B cell (primary cell): ENCODE measurements at regions not wholly inside any gene's neighbourhood (a gene's known extent, or its start where the extent isn't known, plus 50 kb on each side); places are given as distances from the start of the nearest gene placed in this dataset.

ENCODE experiments used
- ATAC-seq: fragments of 200-7000 bp; cut with Tn5 transposase; one replicate; pipeline ENCODE4 v1.10.0; 2021; ENCODE audit warnings: low read depth, mild to moderate bottlenecking, moderate number of reproducible peaks, moderate library complexity
- CTCF ChIA-PET: fragments of 350-600 bp; sonication (Branson Sonifier 250); formaldehyde crosslinking; loops from one replicate; lab custom pipeline; 2021; ENCODE audit warnings: antibody characterized with exemption, inconsistent platforms; lab: Charles Lee
- POLR2A ChIA-PET: fragments of 350-600 bp; sonication (Branson Sonifier 250); formaldehyde crosslinking; loops from one replicate; lab custom pipeline; 2021; ENCODE audit warnings: antibody characterized with exemption; lab: Charles Lee
- DNase-seq: peaks from one replicate; pipeline ENCODE4 v3.0.0; 2013
- H2AFZ ChIP-seq: 2 replicates; pipeline ENCODE4 v1.6.1; 2012; ENCODE audit warnings: mild to moderate bottlenecking, low read depth, low read length; ENCODE audit not compliant: insufficient read depth, poor library complexity, severe bottlenecking
- H3K27ac ChIP-seq, 2 donors: 1 replicate in 1 of 2; 2 replicates in 1 of 2; pipeline ENCODE4 v1.5.1; 2012 to 2013; ENCODE audit warnings: low read length in 2 of 2, mild to moderate bottlenecking in 2 of 2, moderate library complexity in 1 of 2
- H3K27me3 ChIP-seq, 4 experiments: fragments of 200-600 bp in 1 of 4; sonication (generic) in 1 of 4; replicated peaks in 1 of 4; 1 replicate in 2 of 4; 2 replicates in 2 of 4; pipeline versions ENCODE4 v1.6.1 to v1.7.0; 2013 to 2016; ENCODE audit warnings: low read length in 3 of 4, mild to moderate bottlenecking in 2 of 4, mixed read lengths in 1 of 4, moderate library complexity in 1 of 4; ENCODE audit not compliant: insufficient read depth in 4 of 4, control insufficient read depth in 3 of 4; ENCODE audit errors: control extremely low read depth in 1 of 4
- H3K36me3 ChIP-seq, 2 experiments: replicated peaks in 1 of 2; 1 replicate in 1 of 2; 2 replicates in 1 of 2; pipeline versions ENCODE4 v1.6.1 to v1.7.1; 2013; ENCODE audit warnings: low read length in 1 of 2; ENCODE audit not compliant: insufficient read depth in 2 of 2, control insufficient read depth in 1 of 2; ENCODE audit errors: control extremely low read depth in 1 of 2, extremely low read depth in 1 of 2
- H3K4me1 ChIP-seq, 2 donors: fragments of 200-600 bp in 1 of 2; sonication (generic) in 1 of 2; 1 replicate in 1 of 2; 2 replicates in 1 of 2; pipeline versions ENCODE4 v1.5.1 to v1.6.1; 2013 to 2017; ENCODE audit warnings: low read length in 2 of 2; ENCODE audit not compliant: control insufficient read depth in 2 of 2, insufficient read depth in 2 of 2
- H3K4me2 ChIP-seq: replicated peaks from 2 replicates; pipeline ENCODE3; 2012; ENCODE audit warnings: mild to moderate bottlenecking, low read depth, low read length; ENCODE audit not compliant: poor library complexity, severe bottlenecking
- H3K4me3 ChIP-seq, 5 experiments: fragments of 200-600 bp in 1 of 5; sonication (generic) in 1 of 5; 1 replicate in 3 of 5; 2 replicates in 2 of 5; pipeline versions ENCODE4 v1.5.1 to v1.7.0; 2011 to 2016; ENCODE audit warnings: low read length in 4 of 5, mild to moderate bottlenecking in 4 of 5, low read depth in 2 of 5, control low read depth in 1 of 5, moderate library complexity in 1 of 5; ENCODE audit not compliant: insufficient read depth in 1 of 5; ENCODE audit errors: control extremely low read depth in 1 of 5, extremely low read depth in 1 of 5
- H3K79me2 ChIP-seq: fragments of 200-600 bp; sonication (generic); one replicate; pipeline ENCODE4 v1.6.0; 2016; ENCODE audit warnings: low read length; ENCODE audit not compliant: control insufficient read depth, insufficient read depth
- H3K9ac ChIP-seq: fragments of 200-600 bp; sonication (generic); 2 replicates; pipeline ENCODE4 v1.6.1; 2017; ENCODE audit warnings: mild to moderate bottlenecking, low read length, moderate library complexity
- H3K9me3 ChIP-seq, 3 donors: one replicate each; pipeline versions ENCODE4 v1.6.1 to v1.7.1; 2013; ENCODE audit warnings: low read length in 2 of 3; ENCODE audit not compliant: control insufficient read depth in 2 of 3, insufficient read depth in 1 of 3; ENCODE audit errors: control extremely low read depth in 1 of 3
- H4K20me1 ChIP-seq: 2 replicates; pipeline ENCODE4 v1.6.0; 2012; ENCODE audit warnings: mild to moderate bottlenecking, low read length; ENCODE audit not compliant: insufficient read depth, control insufficient read depth, poor library complexity, severe bottlenecking
- H3K27ac Mint-ChIP-seq: one replicate; pipeline ENCODE4 v1.8.0; 2021; ENCODE audit warnings: mixed read lengths
- H3K27me3 Mint-ChIP-seq: one replicate; pipeline ENCODE4 v1.8.0; 2021; ENCODE audit warnings: mixed read lengths
- H3K4me1 Mint-ChIP-seq: one replicate; pipeline ENCODE4 v1.8.0; 2021; ENCODE audit warnings: mixed read lengths
- H3K4me3 Mint-ChIP-seq: one replicate; pipeline ENCODE4 v1.8.0; 2021; ENCODE audit warnings: mixed read lengths
- H3K9me3 Mint-ChIP-seq: one replicate; pipeline ENCODE4 v1.8.0; 2022; ENCODE audit warnings: mixed read lengths; ENCODE audit not compliant: insufficient read depth
- CTCF ChIP-seq: fragments of 200-600 bp; IDR thresholded peaks from one replicate; pipeline ENCODE4 v1.8.0; 2022; ENCODE audit warnings: antibody characterized with exemption, mild to moderate bottlenecking
- EZH2 ChIP-seq: IDR thresholded peaks from 2 replicates; pipeline ENCODE4 v1.6.1; 2012; ENCODE audit warnings: borderline replicate concordance, low read depth, mild to moderate bottlenecking, moderate library complexity, low read length; ENCODE audit not compliant: insufficient read depth, poor library complexity, severe bottlenecking
- WGBS: methylation state at CpG from one replicate; pipeline ENCODE4 v1.1.5; 2013; ENCODE audit warnings: missing lambda C conversion rate; ENCODE audit not compliant: insufficient coverage; 5-methylcytosine and 5-hydroxymethylcytosine counted together
- intact Hi-C: fragments of 100-400 bp; cut with micrococcal nuclease; formaldehyde crosslinking; loops from one replicate; pipeline ENCODE4 v1.10.0; 2022

GRCh38 chr6:71028236-71028876 lies 71.5 kb upstream of the B3GAT2 start:
- Histone ChIP-seq H3K4me1 (no peaks in the 10 kb centered on the region), H3K79me2 (no peaks in the 10 kb centered on the region), H3K4me2 (no peak overlapping the region), H4K20me1 (no peaks in the 10 kb centered on the region), H3K27me3 (peaks cover 0 to 2% (median 0%) of the 10 kb centered on the region in 4 experiments), H3K9ac (no peak overlapping the region), H3K4me3 (no peak overlapping the region), H2AFZ (no peak overlapping the region), H3K9me3 (no peaks in the 10 kb centered on the region), H3K27ac (no peak overlapping the region), H3K36me3 (no peaks in the 10 kb centered on the region)
- DNase-seq, result no peak
- CTCF ChIA-PET, result interaction anchor here (1.2 kb wide), 1 partner anchor 321 kb away, joined by 3 read pairs; no protein-coding TSS in a partner anchor
- peaks cover 15% of the 10 kb centered on the region for H3K27me3 Mint-ChIP-seq
- 76% methylated on average over 6 of the region's 7 CpGs for WGBS
- no peak for TF ChIP-seq CTCF
- TF ChIP-seq EZH2, result no peak
- no peak for ATAC-seq
- no peaks in the 10 kb centered on the region for H3K9me3 Mint-ChIP-seq
- intact Hi-C loops, result no loop called here
- POLR2A ChIA-PET, result no interaction called here
- H3K4me1 Mint-ChIP-seq, result no peaks in the 10 kb centered on the region
- H3K4me3 Mint-ChIP-seq, result no peak overlapping the region
- H3K27ac Mint-ChIP-seq, result no peak overlapping the region

DNA sequence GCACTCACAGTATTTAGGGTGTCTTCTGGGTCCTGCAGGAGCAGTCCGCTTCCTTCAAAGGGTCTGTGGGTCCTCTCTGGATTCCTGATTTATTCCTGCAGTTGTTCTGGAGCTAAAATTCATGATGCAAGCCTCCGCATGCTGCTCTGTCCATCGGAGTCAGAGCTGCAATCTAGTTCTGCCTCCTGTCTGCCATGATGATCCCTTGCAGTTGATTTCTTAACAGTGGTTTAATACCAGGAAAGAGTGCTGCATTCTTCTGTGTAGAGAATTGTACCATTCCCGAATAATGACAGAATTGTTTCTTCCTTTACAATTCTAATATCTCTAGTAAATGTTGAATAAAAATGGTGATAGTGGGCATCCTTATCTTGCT lies 72.0 kb upstream of the B3GAT2 start:
- Histone ChIP-seq H3K9ac (no peak overlapping the region), H3K4me3 (no peak overlapping the region), H3K79me2 (no peaks in the 10 kb centered on the region), H2AFZ (no peak overlapping the region), H3K4me2 (no peak overlapping the region), H3K4me1 (no peaks in the 10 kb centered on the region), H3K36me3 (no peaks in the 10 kb centered on the region), H3K27ac (no peak overlapping the region), H4K20me1 (no peaks in the 10 kb centered on the region), H3K27me3 (peaks cover 0 to 2% (median 0%) of the 10 kb centered on the region in 4 experiments), H3K9me3 (no peaks in the 10 kb centered on the region)
- DNase-seq, result no peak
- H3K27me3 Mint-ChIP-seq, result peaks cover 19% of the 10 kb centered on the region
- H3K4me1 Mint-ChIP-seq, result no peaks in the 10 kb centered on the region
- 96% methylated on average over 2 of the region's 4 CpGs for WGBS
- no peak overlapping the region for H3K4me3 Mint-ChIP-seq
- ATAC-seq, result no peak
- intact Hi-C loops, result no loop called here
- no peak overlapping the region for H3K27ac Mint-ChIP-seq
- TF ChIP-seq EZH2 (no peak), CTCF (no peak)
- H3K9me3 Mint-ChIP-seq, result no peaks in the 10 kb centered on the region
- POLR2A ChIA-PET, result no interaction called here
- CTCF ChIA-PET, result no interaction called here
